SIG-M5 treated with dmso at 0.1 percent for 504 hours (cell line): ENCODE measurements at regions not wholly inside any gene's neighbourhood (a gene's known extent, or its start where the extent isn't known, plus 50 kb on each side); places are given as distances from the start of the nearest gene placed in this dataset.

ENCODE experiments used
- DNase-seq: peaks from one replicate; lab custom pipeline; 2025; ENCODE audit not compliant: unreplicated experiment; lab: John Stamatoyannopoulos, UW

DNA sequence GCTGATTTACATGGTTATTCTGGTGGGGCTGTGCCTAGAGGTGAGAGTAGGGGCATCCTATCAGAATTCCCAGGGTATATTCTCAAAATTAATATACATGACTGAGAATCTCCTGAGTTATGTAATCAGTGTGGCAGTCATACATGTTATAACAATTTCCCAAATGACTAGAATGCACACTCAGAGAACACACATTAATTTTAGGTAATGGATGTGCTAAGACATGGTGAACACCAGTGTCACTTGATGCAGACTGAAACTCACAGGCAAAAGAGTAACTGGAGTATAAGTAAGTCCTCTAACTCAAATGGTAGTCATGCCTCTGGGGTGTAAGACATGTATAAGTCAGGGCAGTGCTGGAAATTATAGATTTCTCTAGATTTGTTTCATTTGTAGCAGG is 1198.4 kb upstream of the CITED2 start:
- DNase-seq: no peak

DNA sequence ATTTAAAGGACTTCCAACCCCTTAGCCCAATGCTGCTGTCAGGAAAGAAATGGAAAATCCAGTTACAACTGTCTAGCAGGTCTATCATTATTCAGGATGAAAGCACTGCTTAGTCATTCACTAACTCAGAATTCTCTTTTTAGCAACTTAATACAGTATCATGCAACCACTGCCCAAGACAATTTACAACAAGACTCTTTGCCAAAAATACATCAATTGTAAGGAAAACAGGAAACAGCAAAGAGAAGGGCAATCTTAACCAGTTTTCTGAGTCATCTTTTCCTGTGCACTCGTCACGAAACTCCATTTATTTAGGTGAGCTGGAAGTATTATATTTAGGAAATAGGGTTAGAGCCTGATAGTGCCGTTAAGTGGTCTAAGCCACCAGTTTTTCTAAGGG is 1197.7 kb upstream of the CITED2 start:
- DNase-seq: peak; percentile 51

DNA sequence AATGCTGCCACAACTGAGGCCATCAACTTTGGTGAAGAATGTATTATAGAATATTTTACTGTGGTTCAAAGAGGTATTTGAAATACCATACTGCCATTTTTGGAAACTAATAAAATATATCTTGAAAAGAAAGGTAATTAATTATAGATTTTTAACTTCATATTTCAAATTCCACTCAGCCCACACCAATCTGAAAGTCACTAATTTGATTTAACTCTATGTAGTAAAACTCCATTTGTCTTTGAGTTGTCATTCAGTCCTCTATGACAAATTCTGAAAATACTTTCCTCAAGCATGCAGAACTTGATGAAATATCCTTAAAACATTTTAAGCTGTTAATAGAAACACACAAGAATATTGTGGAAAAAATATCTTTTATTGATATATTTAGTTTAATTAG is 1196.7 kb upstream of the CITED2 start:
- no peak for DNase-seq

DNA sequence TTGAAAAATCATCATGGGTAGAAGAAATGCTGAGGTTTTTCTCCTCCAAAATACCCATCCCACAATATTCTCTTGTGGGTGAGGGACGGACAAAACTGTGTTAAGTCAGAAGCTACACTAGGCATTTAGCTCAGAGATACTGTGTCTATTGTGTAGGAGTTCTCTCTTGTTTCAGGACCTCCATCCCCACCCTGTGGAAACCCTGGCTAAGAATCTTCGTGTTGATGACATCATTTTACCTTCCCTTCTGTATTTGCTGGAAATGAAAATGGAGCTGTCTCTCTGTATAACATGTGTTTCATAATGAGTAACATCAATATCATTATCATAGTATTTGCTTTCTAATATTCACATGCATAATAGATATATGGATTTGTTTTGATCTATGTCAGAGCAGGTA is 1193.0 kb upstream of the CITED2 start:
- no peak for DNase-seq

DNA sequence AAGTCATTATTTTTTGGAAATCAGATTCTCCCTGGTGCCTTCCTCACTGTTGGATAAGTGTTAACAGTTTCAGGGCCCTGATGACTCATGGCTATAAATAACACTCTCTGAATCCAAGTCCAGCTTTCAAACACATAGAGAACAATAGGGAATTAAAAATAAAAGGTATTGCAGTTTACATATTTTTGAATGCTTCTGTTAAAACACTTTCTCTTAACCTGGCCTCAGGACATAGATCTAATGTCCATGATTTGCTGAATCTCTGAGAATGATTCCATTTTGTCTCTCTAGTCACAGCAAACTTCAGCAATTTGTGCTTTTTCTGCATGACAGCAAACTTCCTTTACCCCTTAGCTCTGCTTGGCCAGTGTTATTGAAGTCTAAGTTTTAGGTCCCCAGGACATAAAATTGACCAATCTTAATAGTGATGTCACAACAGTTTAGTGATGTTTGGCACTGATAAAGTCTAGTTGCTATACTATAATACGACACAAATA is 1192.4 kb upstream of the CITED2 start:
- peak; percentile 1 for DNase-seq

DNA sequence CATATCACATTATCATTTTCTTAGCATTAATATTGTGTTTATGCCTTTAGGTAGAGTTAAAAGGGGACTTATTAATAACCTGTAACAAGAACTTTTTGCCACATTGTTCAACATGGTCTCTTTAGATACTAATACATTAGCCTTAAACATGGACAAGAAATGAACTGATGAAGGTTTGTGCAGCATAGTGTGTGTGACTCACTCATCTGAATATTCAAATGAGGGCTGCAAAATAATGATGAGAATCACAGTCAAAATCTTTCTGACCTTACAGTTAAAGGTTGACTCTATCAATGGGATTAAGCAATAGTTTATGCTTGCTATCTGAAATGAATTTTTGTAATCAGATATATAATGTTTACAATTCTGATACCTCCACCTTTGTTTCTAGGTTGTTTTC is 1189.3 kb upstream of the CITED2 start:
- no peak for DNase-seq

DNA sequence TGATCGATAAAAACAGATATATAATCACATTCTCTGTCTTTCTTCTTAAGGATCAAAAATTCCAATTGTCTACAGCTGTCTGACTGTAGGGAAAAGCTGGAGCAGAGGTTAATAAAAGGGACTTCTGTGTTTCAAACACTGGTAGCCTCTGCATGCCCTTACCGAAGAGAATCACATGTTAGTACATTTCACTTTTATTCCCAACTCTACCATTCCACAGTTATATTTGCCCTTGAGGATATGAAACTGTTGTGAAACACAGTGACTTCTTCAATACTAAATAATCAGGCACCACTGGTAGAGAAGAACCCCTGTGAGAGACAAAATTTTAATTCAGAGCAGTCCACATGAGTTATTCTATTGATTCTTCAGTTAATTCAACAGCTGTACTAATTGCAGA is 1187.3 kb upstream of the CITED2 start:
- DNase-seq: peak; percentile 7

DNA sequence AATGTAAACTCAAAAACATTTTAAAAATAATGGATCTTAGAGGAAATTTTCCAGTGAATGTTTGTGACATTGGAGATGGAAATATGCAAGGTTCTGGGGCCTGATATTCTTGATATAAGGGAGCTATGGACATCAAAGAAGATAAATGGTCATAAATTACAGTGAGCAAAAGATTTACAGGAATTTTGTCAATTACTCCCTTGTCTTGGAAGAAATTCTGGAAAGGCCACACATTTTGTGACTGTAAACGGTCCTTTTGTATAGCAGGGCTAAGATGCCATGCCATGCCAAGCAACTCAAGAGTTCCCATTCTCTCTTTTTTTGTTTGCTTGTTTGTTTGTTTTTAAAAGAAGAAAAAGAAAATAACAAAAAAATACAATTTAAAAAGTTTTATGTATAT is 1186.2 kb upstream of the CITED2 start:
- DNase-seq: no peak

DNA sequence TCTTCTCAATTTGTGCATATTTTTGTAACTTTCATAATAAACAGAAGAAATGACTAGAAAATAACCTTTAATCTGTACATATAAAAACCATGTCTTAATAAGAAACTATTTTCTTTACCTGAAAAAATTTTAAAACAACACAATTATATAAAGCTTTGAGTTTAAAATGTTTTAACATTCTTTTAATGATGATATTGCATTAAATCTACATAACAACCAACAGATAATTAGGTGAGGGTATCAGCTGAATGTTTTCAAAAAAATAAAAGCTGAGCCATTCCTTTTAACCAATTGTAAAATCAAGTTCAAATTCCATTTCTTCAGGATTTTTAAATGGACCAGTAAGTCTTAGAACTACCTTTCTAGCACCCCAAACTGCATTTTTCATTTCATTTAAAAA is 1185.0 kb upstream of the CITED2 start:
- no peak for DNase-seq

DNA sequence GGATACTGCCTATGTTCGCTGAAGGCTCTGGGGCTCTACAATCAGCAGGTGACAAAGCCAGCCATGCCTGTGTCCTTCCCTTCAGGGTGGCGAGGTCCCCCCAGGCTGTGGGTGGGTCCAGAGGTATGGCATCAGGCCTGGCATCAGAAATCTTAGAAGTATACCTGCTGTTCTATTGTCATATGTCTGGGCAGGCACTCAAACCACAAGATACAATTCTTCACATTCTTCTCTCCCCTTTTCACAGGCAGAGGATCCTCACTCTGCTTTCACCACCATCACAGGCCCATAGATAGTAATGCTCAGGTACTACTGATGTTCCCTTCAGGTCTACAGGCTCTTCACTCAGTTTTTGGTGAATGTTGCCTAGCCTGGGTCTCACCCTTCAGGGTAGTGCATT is 1180.0 kb upstream of the CITED2 start:
- no peak for DNase-seq

DNA sequence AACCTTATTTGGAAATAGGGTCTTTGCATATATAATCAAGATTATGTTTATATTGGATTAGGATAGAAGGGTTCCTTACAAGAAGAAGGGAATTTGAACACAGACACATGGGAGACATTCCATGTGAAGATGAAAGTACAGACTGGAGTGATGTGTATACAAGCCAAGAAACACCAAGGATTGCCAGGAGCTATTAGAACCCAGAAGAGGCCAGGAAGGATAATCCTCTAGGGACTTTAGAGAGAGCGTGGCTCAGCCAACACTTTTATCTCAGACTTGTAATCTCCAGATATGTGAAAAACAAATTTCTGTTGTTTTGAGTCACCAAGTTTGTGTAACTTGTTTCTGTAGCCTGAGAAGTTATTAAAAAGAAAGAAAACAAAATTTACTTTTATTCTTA is 1173.9 kb upstream of the CITED2 start:
- DNase-seq: no peak

DNA sequence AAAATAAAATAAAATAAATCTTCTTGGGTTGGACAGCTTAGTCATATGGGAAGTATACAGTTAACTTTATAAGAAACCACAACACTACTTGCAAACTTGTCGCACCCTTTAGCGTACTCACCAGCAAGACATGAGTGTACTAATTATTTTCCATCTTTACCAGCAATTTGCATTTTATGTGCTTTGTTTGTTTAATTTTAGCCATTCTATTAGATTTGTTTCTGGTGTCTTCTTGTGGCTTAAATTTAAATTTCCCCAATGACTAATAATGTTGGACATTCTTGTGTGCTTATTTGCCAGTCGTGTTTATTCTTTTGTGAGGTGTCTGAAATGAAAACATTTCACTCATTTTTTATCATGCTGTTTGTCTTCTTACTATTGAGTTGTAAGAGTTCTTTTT is 1172.2 kb upstream of the CITED2 start:
- no peak for DNase-seq

DNA sequence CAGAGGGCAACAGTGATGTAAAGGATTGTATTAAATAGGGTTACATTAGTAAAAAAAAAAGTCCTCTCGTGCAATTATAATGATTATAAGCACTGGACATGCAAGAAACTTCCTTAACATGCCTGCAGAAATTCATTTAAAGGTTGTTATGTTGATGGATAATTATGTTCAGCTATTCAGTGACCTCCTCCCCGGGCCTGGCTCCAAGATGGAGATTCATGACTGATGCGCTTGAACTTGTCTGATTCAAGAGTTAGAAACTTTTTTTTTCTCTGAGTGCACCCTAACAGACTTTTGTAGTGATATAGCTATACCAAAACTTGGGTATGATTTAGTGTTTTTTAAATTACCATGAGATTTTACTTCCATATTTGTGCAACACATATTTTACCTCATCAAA is 1170.0 kb upstream of the CITED2 start:
- no peak for DNase-seq

DNA sequence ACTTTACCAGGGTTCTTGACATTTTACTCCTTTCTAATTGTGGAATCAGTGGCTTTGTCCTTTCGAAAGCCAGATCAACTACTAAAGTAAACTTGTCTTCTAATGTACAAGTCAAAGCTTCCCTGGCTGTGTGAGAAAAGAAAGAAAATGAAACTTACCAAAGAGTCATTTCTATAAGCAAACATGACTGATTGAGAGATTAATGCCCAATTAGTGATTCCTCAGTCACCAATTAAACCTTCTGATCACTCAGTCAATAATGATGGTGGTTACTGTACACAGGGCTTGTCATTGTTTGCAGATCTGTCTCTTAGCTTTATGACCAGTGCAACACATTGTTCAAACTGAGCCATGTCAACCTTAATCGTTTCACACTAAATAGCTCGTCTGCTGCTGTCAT is 1168.4 kb upstream of the CITED2 start:
- DNase-seq: no peak

DNA sequence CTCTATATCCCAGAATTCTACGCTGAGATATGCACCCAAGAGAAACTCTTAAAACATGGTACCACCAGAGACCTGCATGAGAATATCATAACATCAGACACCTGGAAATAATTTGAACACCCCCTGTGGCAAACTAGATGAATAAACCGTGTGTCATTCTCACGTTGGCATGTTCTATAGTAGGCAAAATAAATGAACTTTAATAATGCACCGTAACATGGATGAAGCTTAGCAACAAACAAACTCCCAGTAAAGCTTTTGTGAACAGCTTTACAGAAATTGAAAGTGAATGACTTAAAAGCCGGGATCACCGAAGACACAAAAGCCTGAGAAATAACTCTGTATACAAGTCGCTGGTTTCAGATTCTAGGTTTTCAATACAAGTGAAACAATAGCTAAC is 1166.8 kb upstream of the CITED2 start:
- no peak for DNase-seq

DNA sequence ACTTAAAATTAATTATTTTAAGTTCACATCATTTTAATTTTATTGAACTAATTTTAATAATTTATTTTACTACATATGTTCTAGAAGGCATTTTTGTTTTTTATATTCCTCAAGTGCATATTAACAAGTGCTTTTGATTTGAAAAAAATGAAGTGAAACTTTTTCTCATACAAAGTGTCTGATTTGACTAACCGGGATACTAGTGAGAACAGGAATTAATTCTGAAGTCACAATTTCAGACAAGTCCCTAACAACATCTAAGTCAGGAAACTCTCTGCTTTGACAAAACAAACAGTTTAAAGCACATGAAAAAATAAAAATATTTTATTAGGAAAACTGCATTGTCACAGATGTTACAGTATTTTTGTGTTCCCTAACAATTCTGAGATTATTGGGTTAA is 1166.3 kb upstream of the CITED2 start:
- DNase-seq: no peak

DNA sequence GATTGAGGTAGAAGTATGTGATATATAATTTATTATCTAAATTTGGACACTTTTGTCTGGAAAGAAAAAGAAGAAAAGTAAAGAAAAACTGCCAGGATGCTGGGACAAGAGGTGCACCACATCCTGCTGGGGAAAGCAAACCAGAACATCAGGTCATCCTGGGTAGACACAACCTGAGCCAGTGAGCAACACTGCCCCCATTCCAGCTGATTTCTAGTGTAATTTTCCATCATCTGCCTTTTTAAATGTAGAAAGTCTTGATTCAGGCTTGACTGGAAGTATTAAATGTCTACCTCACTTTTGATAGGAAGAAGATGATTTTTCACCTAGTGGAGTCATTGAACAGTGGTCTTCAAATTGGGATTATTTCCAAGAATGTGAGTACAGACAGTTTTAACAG is 1164.5 kb upstream of the CITED2 start:
- DNase-seq: no peak

DNA sequence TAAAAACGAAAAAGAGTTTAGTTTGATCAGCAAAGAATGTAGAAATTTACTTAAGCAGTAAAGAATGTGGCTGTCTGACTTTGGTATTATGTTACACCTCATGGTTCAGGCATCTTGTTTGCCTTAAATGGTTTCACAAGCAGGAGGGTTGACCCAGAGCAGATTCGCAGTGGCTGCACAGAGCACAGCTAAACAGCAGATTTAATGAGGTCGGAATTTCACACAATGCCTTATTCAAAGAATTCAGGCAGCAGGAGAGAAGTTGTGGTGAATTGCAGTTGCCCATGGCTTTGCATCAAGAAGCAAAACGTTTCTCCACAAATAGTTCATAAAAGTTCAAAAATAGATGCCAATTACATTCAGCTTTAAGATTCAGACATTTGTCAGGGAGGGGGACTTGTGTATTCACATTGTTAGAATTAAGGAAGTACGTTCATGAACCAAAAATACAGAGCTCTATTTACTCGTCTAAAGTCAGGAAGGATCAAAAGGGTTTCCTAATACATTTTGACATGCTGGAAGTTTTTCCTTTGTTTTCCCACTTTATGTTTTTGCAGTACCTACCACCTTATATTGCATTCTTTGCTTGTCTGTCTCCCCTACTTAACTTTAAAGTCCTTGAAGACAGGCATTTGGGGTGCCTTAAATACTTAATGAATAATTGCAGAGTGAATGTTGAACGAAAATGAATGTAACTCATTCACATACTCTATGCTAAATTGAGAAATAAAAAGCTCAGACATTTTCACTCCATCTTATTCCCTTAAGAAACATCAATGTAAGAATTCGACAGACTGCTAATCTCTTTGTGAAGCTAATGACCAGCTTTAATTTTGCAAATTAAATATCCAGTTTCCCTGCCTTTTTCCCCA is 1163.6 kb upstream of the CITED2 start:
- peak; percentile 46 for DNase-seq

DNA sequence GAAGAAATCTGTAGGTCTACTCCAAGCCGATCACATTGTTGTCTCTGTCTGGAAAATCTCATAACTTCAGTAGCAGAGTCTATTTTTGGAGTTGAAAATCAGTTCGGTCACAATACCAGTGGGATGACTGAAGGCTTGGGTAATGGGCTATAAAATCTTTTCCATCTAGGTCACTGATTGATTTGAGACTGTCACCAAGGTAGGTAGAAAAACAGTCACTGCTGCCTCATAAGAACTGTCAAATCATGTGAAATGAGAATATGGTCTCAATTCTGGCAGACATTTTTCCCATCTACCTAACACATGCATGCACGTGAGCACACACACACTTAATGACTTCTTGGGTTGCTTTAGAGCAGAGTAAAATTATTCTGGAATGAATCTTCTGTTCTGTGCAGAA is 1162.8 kb upstream of the CITED2 start:
- no peak for DNase-seq

DNA sequence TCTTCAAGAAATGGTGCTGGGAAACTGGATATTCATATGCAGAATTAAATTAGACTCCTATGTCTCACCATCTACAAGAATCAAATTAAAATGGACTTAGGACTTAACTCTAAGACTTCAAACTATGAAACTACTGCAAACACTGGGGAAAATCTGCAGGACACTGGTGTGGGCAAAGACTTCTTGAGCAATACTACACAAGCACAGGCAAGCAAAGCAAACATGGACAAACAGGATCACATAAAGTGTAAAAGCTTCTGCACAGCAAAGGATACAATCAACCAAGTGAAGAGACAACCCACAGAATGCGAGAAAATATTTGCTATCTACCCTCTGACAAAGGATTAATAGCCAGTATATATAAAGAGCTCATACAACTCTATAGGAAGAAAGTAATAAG is 1161.1 kb upstream of the CITED2 start:
- DNase-seq: no peak

DNA sequence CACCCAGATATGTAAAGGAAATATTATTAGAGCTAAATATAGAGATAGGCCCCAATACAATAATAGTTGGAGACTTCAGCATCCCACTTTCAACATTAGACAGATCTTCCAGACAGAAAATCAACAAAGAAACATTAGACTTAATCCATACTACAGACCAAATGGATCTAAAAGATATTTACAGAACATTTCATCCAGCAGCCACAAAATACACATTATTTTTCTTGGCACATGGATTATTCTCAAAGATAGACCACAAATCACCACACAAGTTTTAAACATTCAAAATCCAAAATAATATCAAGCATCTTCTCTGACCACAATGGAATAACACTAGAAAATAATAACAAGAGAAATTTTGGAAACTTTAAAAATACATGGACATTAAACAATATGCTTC is 1159.1 kb upstream of the CITED2 start:
- no peak for DNase-seq

DNA sequence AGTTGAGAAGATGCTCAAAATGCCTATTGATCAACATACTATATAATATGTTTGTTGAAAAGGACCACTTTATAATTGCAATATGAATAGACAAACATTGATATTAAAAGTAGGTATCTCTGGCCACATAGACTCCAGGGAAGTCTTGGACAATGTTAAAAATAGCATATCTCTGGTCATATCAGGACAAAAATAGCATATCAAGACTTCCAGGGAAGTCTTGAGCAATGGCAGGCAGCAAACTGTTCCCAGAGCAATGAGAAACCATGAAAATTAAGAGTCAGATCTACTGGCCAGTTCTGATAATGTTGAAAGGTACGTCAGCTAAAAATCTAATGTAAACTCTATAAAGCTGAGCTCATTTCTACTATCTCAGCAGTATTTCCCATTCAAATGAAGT is 1130.3 kb upstream of the CITED2 start:
- DNase-seq: no peak

DNA sequence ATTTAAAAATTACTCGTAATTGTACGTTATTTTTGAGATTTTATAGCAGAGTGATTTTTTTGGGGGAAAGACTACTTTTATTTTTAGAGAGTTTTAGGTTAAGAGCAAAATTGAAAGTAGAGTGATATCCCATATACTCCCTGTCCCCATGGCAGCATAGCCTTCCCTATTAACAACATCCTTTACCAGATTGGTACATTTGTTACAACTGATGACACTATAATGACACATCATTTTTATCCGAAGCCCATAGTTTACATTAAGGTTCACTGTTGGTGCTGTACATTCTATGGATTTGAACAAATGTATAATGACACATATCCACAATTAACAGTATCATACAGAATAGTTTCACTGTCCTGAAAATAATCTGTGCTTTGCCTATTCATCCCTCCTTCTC is 1126.4 kb upstream of the CITED2 start:
- no peak for DNase-seq
